ENCODE measurements at regions not wholly inside any gene's neighbourhood (a gene's known extent, or its start where the extent isn't known, plus 50 kb on each side); places are given as distances from the start of the nearest gene placed in this dataset.
A peak's percentile ranks its signal among the peaks of the same experiment; 100 is the strongest.

DNA sequence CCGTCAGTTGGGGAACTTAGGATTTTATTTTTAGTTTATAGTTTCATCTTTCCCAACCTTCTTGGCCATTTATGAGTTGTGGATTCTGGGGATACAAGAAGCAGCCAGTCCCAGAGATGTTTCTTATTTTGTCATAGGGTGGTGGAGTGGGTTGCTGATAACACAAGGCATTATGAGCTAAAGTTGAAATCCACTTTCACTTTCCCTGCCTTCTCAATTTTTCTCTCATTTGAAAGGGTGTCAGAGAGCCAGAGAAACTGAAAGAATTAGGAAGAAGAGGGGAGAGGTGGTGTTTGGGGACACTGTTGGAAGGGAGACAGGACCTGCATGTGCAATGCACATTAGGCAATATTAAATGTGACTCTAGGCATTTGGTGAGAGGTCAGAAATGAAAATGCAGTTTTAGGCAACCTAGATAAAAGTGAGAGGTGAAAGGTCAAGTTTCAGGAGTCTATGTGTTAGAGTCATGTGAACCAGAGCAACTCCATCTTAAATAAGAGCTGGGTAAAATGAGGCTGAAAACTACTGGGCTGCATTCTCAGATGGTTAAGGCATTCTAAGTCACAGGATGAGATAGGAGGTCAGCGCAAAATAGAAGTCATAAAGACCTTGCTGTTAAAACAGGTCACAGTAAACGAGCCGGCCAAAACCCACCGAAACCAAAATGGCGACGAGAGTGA, 71.1 kb upstream of the F3 start:
- ATAC-seq = peak; percentile 34
- no peaks in the 10 kb centered on the region for H3K36me3 ChIP-seq
- no peak overlapping the region for H3K27ac ChIP-seq
- TF ChIP-seq, protein P1, sequence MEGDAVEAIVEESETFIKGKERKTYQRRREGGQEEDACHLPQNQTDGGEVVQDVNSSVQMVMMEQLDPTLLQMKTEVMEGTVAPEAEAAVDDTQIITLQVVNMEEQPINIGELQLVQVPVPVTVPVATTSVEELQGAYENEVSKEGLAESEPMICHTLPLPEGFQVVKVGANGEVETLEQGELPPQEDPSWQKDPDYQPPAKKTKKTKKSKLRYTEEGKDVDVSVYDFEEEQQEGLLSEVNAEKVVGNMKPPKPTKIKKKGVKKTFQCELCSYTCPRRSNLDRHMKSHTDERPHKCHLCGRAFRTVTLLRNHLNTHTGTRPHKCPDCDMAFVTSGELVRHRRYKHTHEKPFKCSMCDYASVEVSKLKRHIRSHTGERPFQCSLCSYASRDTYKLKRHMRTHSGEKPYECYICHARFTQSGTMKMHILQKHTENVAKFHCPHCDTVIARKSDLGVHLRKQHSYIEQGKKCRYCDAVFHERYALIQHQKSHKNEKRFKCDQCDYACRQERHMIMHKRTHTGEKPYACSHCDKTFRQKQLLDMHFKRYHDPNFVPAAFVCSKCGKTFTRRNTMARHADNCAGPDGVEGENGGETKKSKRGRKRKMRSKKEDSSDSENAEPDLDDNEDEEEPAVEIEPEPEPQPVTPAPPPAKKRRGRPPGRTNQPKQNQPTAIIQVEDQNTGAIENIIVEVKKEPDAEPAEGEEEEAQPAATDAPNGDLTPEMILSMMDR (IDR thresholded peaks at IDR 0.05) = no peak
- TF ChIP-seq POLR2A (IDR thresholded peaks at IDR 0.05) (no peak), POLR2AphosphoS5 (IDR thresholded peaks at IDR 0.05) (no peak), EP300 (IDR thresholded peaks at IDR 0.05) (no peak)
- no peaks in the 10 kb centered on the region for H3K9me3 ChIP-seq
- peaks cover 0 to 10% (median 0%) of the 10 kb centered on the region in 3 donors for H3K4me1 ChIP-seq
- no peaks in the 10 kb centered on the region for H3K27me3 ChIP-seq
- H3K4me3 ChIP-seq = no peak overlapping the region
- 89 to 90% methylated on average over 7 of the region's 7 CpGs for WGBS, 2 donors (ENCODE audit: low coverage in 1 of 2)

DNA sequence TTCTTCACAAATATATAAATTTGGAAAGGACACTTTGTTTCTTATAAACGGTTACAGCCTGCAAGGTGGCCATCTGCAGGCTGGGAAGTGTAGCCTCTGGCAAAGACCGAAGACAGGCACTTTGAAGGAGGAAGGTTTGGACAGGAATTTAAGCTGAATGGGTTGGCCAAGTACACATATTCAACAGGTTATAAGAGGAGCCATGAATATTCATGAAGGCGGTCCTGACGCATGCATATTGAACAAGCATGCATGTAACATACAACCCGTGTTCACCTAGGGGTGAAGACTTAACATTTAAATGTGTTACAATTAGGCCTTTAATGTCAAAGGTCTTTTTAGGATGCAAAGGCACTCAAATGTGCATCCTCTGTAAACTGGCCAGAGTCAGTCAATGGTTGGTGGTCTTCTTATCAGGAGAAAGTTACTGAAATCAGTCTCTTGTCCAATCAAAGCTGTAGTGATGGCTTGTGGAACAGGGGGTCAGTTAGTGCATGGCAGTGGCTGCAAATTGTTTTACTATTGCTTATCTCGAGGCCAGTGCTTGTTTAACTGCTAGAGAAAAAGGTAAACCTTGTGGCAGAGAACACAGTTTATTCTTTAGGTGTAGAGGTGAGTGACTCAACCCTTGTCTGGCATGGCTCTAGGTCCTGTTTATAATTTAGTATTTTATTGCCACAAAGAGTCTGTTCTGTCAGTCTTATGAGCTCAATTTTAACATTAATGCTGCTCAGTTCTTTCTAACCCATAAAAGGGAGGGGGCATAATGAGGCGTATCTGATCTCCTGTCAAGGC, 70.3 kb upstream of the F3 start:
- Histone ChIP-seq H3K27me3 (no peaks in the 10 kb centered on the region), H3K27ac (no peak overlapping the region), H3K4me3 (no peak overlapping the region), H3K36me3 (no peaks in the 10 kb centered on the region), H3K9me3 (no peaks in the 10 kb centered on the region), H3K4me1 (peaks cover 0 to 10% (median 0%) of the 10 kb centered on the region in 3 donors)
- no peak for TF ChIP-seq POLR2AphosphoS5 (IDR thresholded peaks at IDR 0.05)
- TF ChIP-seq, protein P1 (IDR thresholded peaks at IDR 0.05) = no peak
- no peak for ATAC-seq
- WGBS, 2 donors (ENCODE audit: low coverage in 1 of 2) = 87 to 89% methylated on average over 7 of the region's 7 CpGs

DNA sequence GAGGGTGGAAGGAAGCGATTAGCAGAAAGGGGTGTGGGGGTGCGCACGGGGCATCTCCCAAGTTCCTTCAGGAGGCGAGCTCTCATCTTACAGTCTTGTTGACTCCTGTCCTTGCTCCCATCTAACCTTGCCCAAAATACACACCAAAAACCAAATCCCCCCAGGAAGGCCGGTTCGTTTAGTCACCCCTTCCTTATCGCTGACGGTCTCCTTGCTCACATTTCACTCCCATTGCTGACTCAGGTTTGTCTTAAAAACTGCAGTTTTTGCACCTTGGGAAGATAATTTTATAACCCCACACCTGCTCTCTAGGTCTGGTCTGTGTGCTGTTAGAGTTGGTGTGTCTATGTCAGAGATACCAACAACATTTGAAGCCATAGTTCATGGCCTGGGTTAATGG, 68.1 kb upstream of the F3 start:
- H3K27ac ChIP-seq = no peak overlapping the region
- WGBS, 2 donors (ENCODE audit: low coverage in 1 of 2) = 91 to 97% methylated on average over 4 to 5 of the region's 8 CpGs
- peaks cover 0 to 10% (median 0%) of the 10 kb centered on the region in 3 donors for H3K4me1 ChIP-seq
- no peak for ATAC-seq
- no peaks in the 10 kb centered on the region for H3K9me3 ChIP-seq
- no peaks in the 10 kb centered on the region for H3K36me3 ChIP-seq
- no peak overlapping the region for H3K4me3 ChIP-seq
- no peaks in the 10 kb centered on the region for H3K27me3 ChIP-seq
- TF ChIP-seq, protein P1 (IDR thresholded peaks at IDR 0.05) = no peak
- TF ChIP-seq POLR2A (IDR thresholded peaks at IDR 0.05) (no peak), EP300 (IDR thresholded peaks at IDR 0.05) (no peak), POLR2AphosphoS5 (IDR thresholded peaks at IDR 0.05) (no peak)

DNA sequence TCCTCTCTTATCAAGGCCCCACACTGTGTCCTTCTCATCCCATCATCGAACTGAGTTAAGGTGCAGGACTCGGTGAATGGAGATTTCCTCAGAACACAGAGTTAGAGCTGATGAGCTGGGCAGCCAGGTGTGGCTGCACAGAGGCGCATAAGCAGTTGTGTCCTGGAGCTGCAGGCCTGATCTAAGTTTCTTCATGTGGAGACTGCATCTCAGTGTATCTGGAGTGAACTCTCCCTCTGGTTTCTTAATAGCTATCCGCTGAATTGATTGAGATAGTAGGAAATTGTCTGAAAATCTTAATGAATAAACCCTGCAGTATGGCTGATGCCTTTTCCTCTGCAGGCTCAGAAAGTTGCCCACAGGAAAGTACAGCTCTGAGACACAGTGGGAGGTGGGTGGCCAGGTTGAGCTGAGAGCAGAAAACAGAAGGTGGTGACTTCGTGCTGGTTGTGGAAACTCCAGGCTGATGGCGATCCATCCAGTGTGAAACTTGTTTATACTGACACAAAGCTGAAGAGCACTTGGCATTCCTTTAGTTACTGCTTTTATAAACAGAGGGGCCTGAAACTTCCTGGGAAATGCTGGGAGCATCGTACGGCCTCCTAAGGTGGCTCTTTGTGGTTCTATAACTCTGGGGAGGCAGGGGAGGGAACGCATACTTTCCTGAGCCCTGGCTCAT, 67.4 kb upstream of the F3 start:
- Histone ChIP-seq H3K36me3 (no peaks in the 10 kb centered on the region), H3K4me3 (no peak overlapping the region), H3K27ac (no peak overlapping the region), H3K4me1 (peaks cover 0 to 10% (median 0%) of the 10 kb centered on the region in 3 donors), H3K9me3 (no peaks in the 10 kb centered on the region), H3K27me3 (no peaks in the 10 kb centered on the region)
- ATAC-seq = no peak
- TF ChIP-seq POLR2AphosphoS5 (IDR thresholded peaks at IDR 0.05) (no peak), EP300 (IDR thresholded peaks at IDR 0.05) (no peak)
- 43% methylated on average over 7 of the region's 9 CpGs; no CpG with 5 or more reads in 1 of the 2 donors for WGBS, 2 donors (ENCODE audit: low coverage in 1 of 2)

DNA sequence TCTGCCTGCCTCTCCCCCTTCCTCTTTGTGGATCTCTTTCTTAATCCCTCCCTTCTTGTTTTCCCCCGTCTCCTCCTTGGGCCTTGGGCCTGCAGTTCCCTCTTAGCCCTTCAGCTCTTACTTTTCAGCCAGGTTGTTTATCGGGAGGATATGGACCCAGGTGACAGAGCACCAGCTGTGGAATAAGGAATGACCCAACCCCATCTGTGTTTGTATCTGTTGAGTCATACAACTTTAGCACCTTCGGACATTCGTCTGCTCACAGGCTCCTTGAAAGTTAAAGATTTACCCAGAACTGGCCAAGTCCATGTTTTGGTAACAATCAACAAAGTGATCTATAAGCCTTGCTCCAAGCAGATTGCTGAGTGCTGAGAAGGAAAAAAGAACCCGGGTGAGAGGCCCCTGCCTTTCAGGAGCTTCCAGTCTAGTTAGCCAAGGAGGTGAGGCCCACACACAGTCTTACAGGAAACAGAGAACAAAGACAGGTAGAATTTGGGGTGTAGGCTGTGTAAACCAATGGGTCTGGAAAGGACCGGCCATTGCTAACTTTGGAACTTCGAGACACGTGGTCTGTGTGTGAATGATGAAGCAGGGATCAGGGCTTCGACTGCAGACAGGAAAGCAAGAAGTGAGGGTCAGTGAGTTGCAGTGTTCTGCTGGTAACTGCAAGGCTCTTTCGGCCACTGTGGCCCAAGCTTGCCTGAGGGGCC, 66.7 kb upstream of the F3 start:
- H3K36me3 ChIP-seq = no peaks in the 10 kb centered on the region
- H3K9me3 ChIP-seq = no peaks in the 10 kb centered on the region
- no peak for ATAC-seq
- peaks cover 0 to 10% (median 0%) of the 10 kb centered on the region in 3 donors for H3K4me1 ChIP-seq
- TF ChIP-seq, protein P1 (IDR thresholded peaks at IDR 0.05) = no peak
- no peak for TF ChIP-seq POLR2A (IDR thresholded peaks at IDR 0.05)
- no peak for TF ChIP-seq POLR2AphosphoS5 (IDR thresholded peaks at IDR 0.05)
- TF ChIP-seq EP300 (IDR thresholded peaks at IDR 0.05) = no peak
- H3K4me3 ChIP-seq = no peak overlapping the region
- H3K27me3 ChIP-seq = no peaks in the 10 kb centered on the region
- WGBS, 2 donors (ENCODE audit: low coverage in 1 of 2) = 56 to 74% methylated on average over 3 to 9 of the region's 10 CpGs
- H3K27ac ChIP-seq = no peak overlapping the region
